Endothelial cell of umbilical vein (primary cell): ENCODE measurements at regions not wholly inside any gene's neighbourhood (a gene's known extent, or its start where the extent isn't known, plus 50 kb on each side); places are given as distances from the start of the nearest gene placed in this dataset.

Experiments
- BruUV-seq: library from RNA; stranded (reverse); fragments of 400-500 nt; replicated peaks from 2 replicates; lab custom pipeline; 2021; lab: Mats Ljungman, UMichigan
- CTCF ChIA-PET: fragments of 300-600, 350-600 bp; sonication (Branson Sonifier 250); formaldehyde crosslinking; loops from one replicate; lab custom pipeline; 2021; ENCODE audit warnings: antibody characterized with exemption, inconsistent platforms; lab: Charles Lee
- POLR2A ChIA-PET: fragments of 300-600, 350-600 bp; sonication (Branson Sonifier 250); formaldehyde crosslinking; loops from one replicate; lab custom pipeline; 2021; ENCODE audit warnings: antibody characterized with exemption, inconsistent platforms; lab: Charles Lee
- DNase-seq: peaks from one replicate; pipeline ENCODE4 v3.0.0-alpha.2; 2011; ENCODE audit warnings: low read depth, low spot score
- FAIRE-seq: peaks from 2 replicates; lab custom pipeline; 2011; peaks lifted over from hg19 to GRCh38; lab: Jason Lieb, UNC
- H2AFZ ChIP-seq: 2 replicates; pipeline ENCODE4 v1.6.0; 2012; ENCODE audit warnings: low read depth, low read length, control low read depth, inconsistent platforms
- H3K27ac ChIP-seq: 2 replicates; pipeline ENCODE4 v1.5.1; 2011; ENCODE audit warnings: low read depth, mild to moderate bottlenecking, control low read depth, low read length, moderate library complexity; ENCODE audit not compliant: insufficient read depth
- H3K27me3 ChIP-seq, 2 experiments: 2 replicates each; pipeline versions ENCODE4 v1.6.0 to v1.6.1; 2011; ENCODE audit warnings: low read length in 2 of 2, mixed read lengths in 1 of 2; ENCODE audit not compliant: control insufficient read depth in 2 of 2, insufficient read depth in 2 of 2
- H3K36me3 ChIP-seq, 2 experiments: 2 replicates in 1 of 2; 3 replicates in 1 of 2; pipeline ENCODE4 v1.5.1; 2011; ENCODE audit warnings: low read length in 2 of 2, mild to moderate bottlenecking in 1 of 2, moderate library complexity in 1 of 2; ENCODE audit not compliant: control insufficient read depth in 2 of 2, insufficient read depth in 2 of 2; ENCODE audit errors: extremely low read depth in 1 of 2
- H3K4me1 ChIP-seq: 3 replicates; pipeline ENCODE4 v1.5.1; 2011; ENCODE audit warnings: mild to moderate bottlenecking, low read length; ENCODE audit not compliant: control insufficient read depth, insufficient read depth; ENCODE audit errors: extremely low read depth
- H3K4me2 ChIP-seq: 2 replicates; pipeline ENCODE4 v1.6.1; 2011; ENCODE audit warnings: low read length, control low read depth, mixed read lengths; ENCODE audit not compliant: insufficient read depth
- H3K4me3 ChIP-seq, 3 experiments: fragments of 200-600 bp in 1 of 3; sonication (generic), shearing (Covaris generic) in 1 of 3; replicated peaks in 1 of 3; 2 replicates each; pipeline ENCODE4 v1.5.1; 2011 to 2016; ENCODE audit warnings: control low read depth in 3 of 3, low read length in 3 of 3, mild to moderate bottlenecking in 2 of 3, inconsistent platforms in 1 of 3, low read depth in 1 of 3, moderate library complexity in 1 of 3; ENCODE audit not compliant: insufficient read depth in 1 of 3
- H3K79me2 ChIP-seq: 2 replicates; pipeline ENCODE4 v1.6.0; 2012; ENCODE audit warnings: low read length, inconsistent platforms; ENCODE audit not compliant: control insufficient read depth, insufficient read depth
- H3K9ac ChIP-seq: replicated peaks from 2 replicates; pipeline ENCODE3; 2011; ENCODE audit warnings: low read length, control low read depth; ENCODE audit not compliant: insufficient read depth; ENCODE audit errors: extremely low read depth
- H3K9me1 ChIP-seq: replicated peaks from 3 replicates; pipeline ENCODE4 v1.6.0; 2011; ENCODE audit warnings: mild to moderate bottlenecking, low read length; ENCODE audit not compliant: control insufficient read depth, insufficient read depth; ENCODE audit errors: extremely low read depth
- H3K9me3 ChIP-seq: replicated peaks from 2 replicates; pipeline ENCODE4 v1.5.1; 2012; ENCODE audit warnings: low read length, inconsistent platforms; ENCODE audit not compliant: control insufficient read depth, insufficient read depth
- H4K20me1 ChIP-seq: replicated peaks from 2 replicates; pipeline ENCODE3; 2011; ENCODE audit warnings: mild to moderate bottlenecking, low read length; ENCODE audit not compliant: control insufficient read depth, insufficient read depth; ENCODE audit errors: extremely low read depth
- CTCF ChIP-seq, 2 donors: IDR thresholded peaks; 1 replicate in 1 of 2; 2 replicates in 1 of 2; pipeline ENCODE4 v1.5.1; 2011; ENCODE audit warnings: low read length in 2 of 2, mild to moderate bottlenecking in 2 of 2, moderate library complexity in 2 of 2, control low read depth in 1 of 2, inconsistent platforms in 1 of 2, low read depth in 1 of 2; ENCODE audit not compliant: insufficient read depth in 1 of 2; ENCODE audit errors: extremely low read depth in 1 of 2
- EZH2 ChIP-seq: IDR thresholded peaks from 2 replicates; pipeline ENCODE4 v1.6.1; 2012; ENCODE audit warnings: borderline replicate concordance, low read depth, mild to moderate bottlenecking, moderate library complexity, low read length, inconsistent platforms; ENCODE audit not compliant: severe bottlenecking
- FOS ChIP-seq: IDR thresholded peaks from 2 replicates; pipeline ENCODE4 v1.6.1; 2011; ENCODE audit warnings: mild to moderate bottlenecking, low read length, moderate library complexity, borderline replicate concordance; ENCODE audit not compliant: insufficient read depth
- GATA2 ChIP-seq: IDR thresholded peaks from 2 replicates; pipeline ENCODE4 v1.7.0; 2011; ENCODE audit warnings: low read depth, mild to moderate bottlenecking, moderate library complexity, mixed read lengths, low read length; ENCODE audit not compliant: insufficient read length, insufficient read depth
- JUN ChIP-seq: IDR thresholded peaks from 2 replicates; pipeline ENCODE4 v1.6.1; 2011; ENCODE audit warnings: borderline replicate concordance, low read depth; ENCODE audit not compliant: insufficient read length, insufficient read depth
- MYC ChIP-seq: IDR thresholded peaks from one replicate; pipeline ENCODE4 v1.6.1; 2011; ENCODE audit warnings: mild to moderate bottlenecking, low read depth, low read length
- POLR2A ChIP-seq: IDR thresholded peaks from 2 replicates; pipeline ENCODE4 v1.6.1; 2012; ENCODE audit warnings: low read depth, mild to moderate bottlenecking, control low read depth, low read length
- POLR2AphosphoS5 ChIP-seq: IDR thresholded peaks from 2 replicates; pipeline ENCODE4 v1.6.1; 2012; ENCODE audit warnings: low read depth, mild to moderate bottlenecking, control low read depth, low read length, moderate library complexity; ENCODE audit not compliant: insufficient read depth
- dilution Hi-C: fragments of 300-500 bp; cut with MboI; formaldehyde crosslinking; loops from one replicate; pipeline ENCODE4 v1.15.0; 2019; ENCODE audit warnings: low sequenced_read_pairs; ENCODE audit not compliant: extremely low pct_ligation_motif_present
- intact Hi-C: fragments of 100-400 bp; cut with micrococcal nuclease; formaldehyde crosslinking; loops from one replicate; pipeline ENCODE4 v1.10.0; 2022
- TF ChIP-seq, protein P1 (sequence below): IDR thresholded peaks from 2 replicates; pipeline ENCODE4 v1.6.1; 2011; ENCODE audit not compliant: insufficient read depth, insufficient read length

DNA sequence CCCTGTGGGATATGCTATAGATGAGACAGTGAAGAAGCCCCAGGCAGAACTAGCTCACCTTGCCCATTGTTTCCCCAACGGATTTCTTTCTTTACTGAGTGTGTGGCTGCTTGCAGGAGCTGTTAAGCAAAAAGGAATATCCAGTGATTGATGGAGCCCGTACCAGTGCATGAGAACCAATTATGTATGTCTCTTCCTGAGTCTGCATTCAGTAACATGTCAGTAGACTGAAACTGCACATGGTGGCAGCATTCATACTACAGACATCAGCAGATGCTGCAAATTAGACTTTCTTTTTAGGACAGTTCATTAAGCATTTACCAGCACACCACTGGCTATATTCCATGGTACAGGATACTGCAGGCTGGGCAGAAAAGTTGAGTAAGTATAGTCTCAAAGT lies 90.3 kb upstream of the PLCXD3 start:
- dilution Hi-C loops (no loop called here), intact Hi-C loops (no loop called here)
- no peak for TF ChIP-seq JUN
- TF ChIP-seq MYC, result no peak
- no peak for TF ChIP-seq POLR2A
- TF ChIP-seq POLR2AphosphoS5, result no peak
- ChIA-PET CTCF (no interaction called here), POLR2A (no interaction called here)
- no peaks in the 10 kb centered on the region for H3K9me1 ChIP-seq
- no peak overlapping the region for H3K4me2 ChIP-seq
- no peaks in the 10 kb centered on the region for H4K20me1 ChIP-seq
- H3K27me3 ChIP-seq, result no peaks in the 10 kb centered on the region
- no peaks in the 10 kb centered on the region for H3K36me3 ChIP-seq
- no peaks in the 10 kb centered on the region for H3K4me1 ChIP-seq
- no peak overlapping the region for H3K4me3 ChIP-seq
- no peak overlapping the region for H3K9ac ChIP-seq
- H3K79me2 ChIP-seq, result no peaks in the 10 kb centered on the region
- no peaks in the 10 kb centered on the region for H3K9me3 ChIP-seq
- FAIRE-seq (no peak), DNase-seq (no peak)
- no peak overlapping the region for H3K27ac ChIP-seq
- no TSS peak for BruUV-seq
- H2AFZ ChIP-seq, result no peak overlapping the region

DNA sequence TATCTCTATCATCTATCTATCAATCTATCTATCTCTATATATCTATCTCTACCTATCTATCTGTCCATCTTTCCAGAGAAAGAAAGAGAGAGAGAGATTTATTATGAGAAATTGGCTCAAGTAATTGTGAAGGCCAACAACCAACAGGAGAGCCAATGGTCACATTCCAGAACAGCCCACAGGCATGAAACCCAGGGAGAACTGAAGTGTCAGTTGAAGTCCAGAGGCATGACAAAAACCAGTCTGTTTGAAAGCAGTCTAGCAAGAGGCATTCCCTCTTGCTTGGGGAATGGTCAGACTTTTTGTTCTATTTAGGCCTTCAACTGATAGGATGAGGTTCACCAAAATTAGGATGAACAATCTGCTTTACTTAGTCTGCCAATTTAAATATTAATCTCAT lies 87.6 kb upstream of the PLCXD3 start:
- dilution Hi-C loops (no loop called here), intact Hi-C loops (no loop called here)
- no peak for TF ChIP-seq POLR2A
- TF ChIP-seq EZH2, result no peak
- no peak for TF ChIP-seq FOS
- no peak for TF ChIP-seq CTCF (IDR thresholded peaks at IDR 0.05; ENCODE audit: extremely low read depth in 1 of 2, insufficient read depth in 1 of 2, low read depth in 1 of 2, low read length in 2 of 2)
- TF ChIP-seq, protein P1, sequence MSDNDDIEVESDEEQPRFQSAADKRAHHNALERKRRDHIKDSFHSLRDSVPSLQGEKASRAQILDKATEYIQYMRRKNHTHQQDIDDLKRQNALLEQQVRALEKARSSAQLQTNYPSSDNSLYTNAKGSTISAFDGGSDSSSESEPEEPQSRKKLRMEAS, result no peak
- no peak for TF ChIP-seq JUN
- no peak for TF ChIP-seq POLR2AphosphoS5
- TF ChIP-seq GATA2, result no peak
- no peak for TF ChIP-seq MYC
- no peak overlapping the region for H3K4me3 ChIP-seq
- no TSS peak for BruUV-seq
- FAIRE-seq (no peak), DNase-seq (no peak)
- H3K27me3 ChIP-seq, result no peaks in the 10 kb centered on the region
- ChIA-PET CTCF (no interaction called here), POLR2A (no interaction called here)
- H3K4me1 ChIP-seq, result no peaks in the 10 kb centered on the region
- H2AFZ ChIP-seq, result no peak overlapping the region
- H3K9me1 ChIP-seq, result no peaks in the 10 kb centered on the region
- no peak overlapping the region for H3K4me2 ChIP-seq
- H3K9ac ChIP-seq, result no peak overlapping the region
- H3K36me3 ChIP-seq, result no peaks in the 10 kb centered on the region
- no peaks in the 10 kb centered on the region for H3K9me3 ChIP-seq
- no peak overlapping the region for H3K27ac ChIP-seq
- no peaks in the 10 kb centered on the region for H4K20me1 ChIP-seq
- H3K79me2 ChIP-seq, result no peaks in the 10 kb centered on the region
